ENCODE measurements at regions not wholly inside any gene's neighbourhood (a gene's known extent, or its start where the extent isn't known, plus 50 kb on each side); places are given as distances from the start of the nearest gene placed in this dataset.
"Not testable (repeated sequence)": the region's sequence is repeated elsewhere in the genome, so short reads cannot be mapped to it uniquely, and the experiment has no call there.

GRCh38 chr1:119213213-119213612 lies 72.8 kb upstream of the WARS2 start:
- TF ChIP-seq POLR2A (IDR thresholded peaks at IDR 0.05; ENCODE audit: low read length); GATA1 (IDR thresholded peaks at IDR 0.05; ENCODE audit: low read depth, low read length): not testable (repeated sequence)
